ENCODE measurements at regions not wholly inside any gene's neighbourhood (a gene's known extent, or its start where the extent isn't known, plus 50 kb on each side); places are given as distances from the start of the nearest gene placed in this dataset.

- peaks cover 0 to 2% of the 10 kb centered on the region in 2 experiments for H3K27me3 ChIP-seq (replicated peaks in 1 of 2; ENCODE audit: control insufficient read depth in 2 of 2, extremely low read depth in 1 of 2, insufficient read depth in 2 of 2, low read length in 1 of 2)
- no peaks in the 10 kb centered on the region for H3K36me3 ChIP-seq (ENCODE audit: control insufficient read depth in 2 of 2, extremely low read depth in 1 of 2, insufficient read depth in 1 of 2, low read length in 1 of 2)
- ATAC-seq (replicated peaks in 1 of 4) (no peak), DNase-seq (no peak)
- H3K36me3 Mint-ChIP-seq: no peaks in the 10 kb centered on the region
- H3K4me1 ChIP-seq (ENCODE audit: control insufficient read depth in 1 of 2, extremely low read depth in 1 of 2, insufficient read depth in 2 of 2, low read length in 2 of 2): no peaks in the 10 kb centered on the region
- ChIA-PET CTCF (no interaction called here), POLR2A (no interaction called here)
- WGBS (ENCODE audit: insufficient coverage): 73% methylated on average over 4 of the region's 6 CpGs
- H3K4me3 Mint-ChIP-seq: no peak overlapping the region
- no peaks in the 10 kb centered on the region for H3K4me1 Mint-ChIP-seq
- peaks cover 0 to 3% (median 0%) of the 10 kb centered on the region in 3 donors for H3K9me3 Mint-ChIP-seq
- no peak overlapping the region for H3K27ac ChIP-seq (ENCODE audit: low read length)
- no peaks in the 10 kb centered on the region for H3K9me3 ChIP-seq
- H3K27ac Mint-ChIP-seq: no peak overlapping the region
- no peak overlapping the region for H3K4me3 ChIP-seq (ENCODE audit: control insufficient read depth in 1 of 2, extremely low read depth in 1 of 2, low read length in 1 of 2)
- no peaks in the 10 kb centered on the region for H3K27me3 Mint-ChIP-seq
These were observed 174.9 kb upstream of the FRG1 start for GRCh38 chr4:189765736-189766135.

GRCh38 chr4:189767941-189768340 lies 172.7 kb upstream of the FRG1 start:
- Mint-ChIP-seq H3K27ac (no peak overlapping the region), H3K4me1 (no peaks in the 10 kb centered on the region), H3K9me3 (no peaks in the 10 kb centered on the region), H3K27me3 (no peaks in the 10 kb centered on the region), H3K36me3 (no peaks in the 10 kb centered on the region), H3K4me3 (no peak overlapping the region)
- Histone ChIP-seq H3K4me3 (ENCODE audit: control insufficient read depth in 1 of 2, extremely low read depth in 1 of 2, low read length in 1 of 2) (no peak overlapping the region), H3K27me3 (replicated peaks in 1 of 2; ENCODE audit: control insufficient read depth in 2 of 2, extremely low read depth in 1 of 2, insufficient read depth in 2 of 2, low read length in 1 of 2) (peaks cover 0 to 2% of the 10 kb centered on the region in 2 experiments), H3K27ac (ENCODE audit: low read length) (no peak overlapping the region), H3K36me3 (ENCODE audit: control insufficient read depth in 2 of 2, extremely low read depth in 1 of 2, insufficient read depth in 1 of 2, low read length in 1 of 2) (no peaks in the 10 kb centered on the region), H3K4me1 (ENCODE audit: control insufficient read depth in 1 of 2, extremely low read depth in 1 of 2, insufficient read depth in 2 of 2, low read length in 2 of 2) (no peaks in the 10 kb centered on the region), H3K9me3 (no peaks in the 10 kb centered on the region)
- ATAC-seq (replicated peaks in 1 of 4): no peak
- no CpG with 5 or more reads among the region's 4 CpGs for WGBS (ENCODE audit: insufficient coverage)
- ChIA-PET CTCF (no interaction called here), POLR2A (no interaction called here)
- no peak for DNase-seq

- Mint-ChIP-seq H3K36me3 (no peaks in the 10 kb centered on the region), H3K9me3 (peaks cover 0 to 5% (median 0%) of the 10 kb centered on the region in 3 donors), H3K27me3 (no peaks in the 10 kb centered on the region), H3K4me3 (no peak overlapping the region), H3K27ac (no peak overlapping the region), H3K4me1 (no peaks in the 10 kb centered on the region)
- ChIA-PET CTCF (no interaction called here), POLR2A (no interaction called here)
- Histone ChIP-seq H3K4me3 (ENCODE audit: control insufficient read depth in 1 of 2, extremely low read depth in 1 of 2, low read length in 1 of 2) (no peak overlapping the region), H3K27me3 (replicated peaks in 1 of 2; ENCODE audit: control insufficient read depth in 2 of 2, extremely low read depth in 1 of 2, insufficient read depth in 2 of 2, low read length in 1 of 2) (peaks cover 0 to 2% of the 10 kb centered on the region in 2 experiments), H3K36me3 (ENCODE audit: control insufficient read depth in 2 of 2, extremely low read depth in 1 of 2, insufficient read depth in 1 of 2, low read length in 1 of 2) (no peaks in the 10 kb centered on the region), H3K27ac (ENCODE audit: low read length) (no peak overlapping the region), H3K4me1 (ENCODE audit: control insufficient read depth in 1 of 2, extremely low read depth in 1 of 2, insufficient read depth in 2 of 2, low read length in 2 of 2) (no peaks in the 10 kb centered on the region), H3K9me3 (no peaks in the 10 kb centered on the region)
- ATAC-seq (replicated peaks in 1 of 4) (no peak), DNase-seq (no peak)
- WGBS (ENCODE audit: insufficient coverage): 95% methylated on average over 8 of the region's 9 CpGs
These were observed 171.5 kb upstream of the FRG1 start for GRCh38 chr4:189769131-189769530.

- WGBS (ENCODE audit: insufficient coverage): 80% methylated on average over 2 of the region's 11 CpGs
- POLR2A ChIA-PET: no interaction called here
- CTCF ChIA-PET: no interaction called here
- Mint-ChIP-seq H3K4me3 (no peak overlapping the region), H3K4me1 (no peaks in the 10 kb centered on the region), H3K27me3 (no peaks in the 10 kb centered on the region), H3K27ac (no peak overlapping the region), H3K9me3 (peaks cover 0 to 5% (median 0%) of the 10 kb centered on the region in 3 donors), H3K36me3 (no peaks in the 10 kb centered on the region)
- no peak for DNase-seq
- no peak overlapping the region for H3K27ac ChIP-seq (ENCODE audit: low read length)
- no peaks in the 10 kb centered on the region for H3K36me3 ChIP-seq (ENCODE audit: control insufficient read depth in 2 of 2, extremely low read depth in 1 of 2, insufficient read depth in 1 of 2, low read length in 1 of 2)
- no peaks in the 10 kb centered on the region for H3K4me1 ChIP-seq (ENCODE audit: control insufficient read depth in 1 of 2, extremely low read depth in 1 of 2, insufficient read depth in 2 of 2, low read length in 2 of 2)
- no peak overlapping the region for H3K4me3 ChIP-seq (ENCODE audit: control insufficient read depth in 1 of 2, extremely low read depth in 1 of 2, low read length in 1 of 2)
- peaks cover 0 to 2% of the 10 kb centered on the region in 2 experiments for H3K27me3 ChIP-seq (replicated peaks in 1 of 2; ENCODE audit: control insufficient read depth in 2 of 2, extremely low read depth in 1 of 2, insufficient read depth in 2 of 2, low read length in 1 of 2)
- ATAC-seq (replicated peaks in 1 of 4): no peak
- H3K9me3 ChIP-seq: no peaks in the 10 kb centered on the region
These were observed 168.8 kb upstream of the FRG1 start for GRCh38 chr4:189771696-189772361.

GRCh38 chr4:189773909-189774308 lies 166.8 kb upstream of the FRG1 start:
- peaks cover 0 to 2% of the 10 kb centered on the region in 2 experiments for H3K27me3 ChIP-seq (replicated peaks in 1 of 2; ENCODE audit: control insufficient read depth in 2 of 2, extremely low read depth in 1 of 2, insufficient read depth in 2 of 2, low read length in 1 of 2)
- no peaks in the 10 kb centered on the region for H3K27me3 Mint-ChIP-seq
- CTCF ChIA-PET: no interaction called here
- no peak for ATAC-seq (replicated peaks in 1 of 4)
- H3K27ac Mint-ChIP-seq: no peak overlapping the region
- no peak for DNase-seq
- no peak overlapping the region for H3K4me3 Mint-ChIP-seq
- H3K4me1 Mint-ChIP-seq: no peaks in the 10 kb centered on the region
- H3K36me3 ChIP-seq (ENCODE audit: control insufficient read depth in 2 of 2, extremely low read depth in 1 of 2, insufficient read depth in 1 of 2, low read length in 1 of 2): no peaks in the 10 kb centered on the region
- no peaks in the 10 kb centered on the region for H3K36me3 Mint-ChIP-seq
- peaks cover 0 to 5% (median 0%) of the 10 kb centered on the region in 3 donors for H3K9me3 Mint-ChIP-seq
- H3K27ac ChIP-seq (ENCODE audit: low read length): no peak overlapping the region
- no peaks in the 10 kb centered on the region for H3K9me3 ChIP-seq
- H3K4me1 ChIP-seq (ENCODE audit: control insufficient read depth in 1 of 2, extremely low read depth in 1 of 2, insufficient read depth in 2 of 2, low read length in 2 of 2): no peaks in the 10 kb centered on the region
- POLR2A ChIA-PET: no interaction called here
- no peak overlapping the region for H3K4me3 ChIP-seq (ENCODE audit: control insufficient read depth in 1 of 2, extremely low read depth in 1 of 2, low read length in 1 of 2)
- 73% methylated on average over 3 of the region's 6 CpGs for WGBS (ENCODE audit: insufficient coverage)

GRCh38 chr4:189779281-189779980 lies 161.2 kb upstream of the FRG1 start:
- Histone ChIP-seq H3K36me3 (ENCODE audit: control insufficient read depth in 2 of 2, extremely low read depth in 1 of 2, insufficient read depth in 1 of 2, low read length in 1 of 2) (no peaks in the 10 kb centered on the region), H3K27me3 (replicated peaks in 1 of 2; ENCODE audit: control insufficient read depth in 2 of 2, extremely low read depth in 1 of 2, insufficient read depth in 2 of 2, low read length in 1 of 2) (no peaks in the 10 kb centered on the region), H3K9me3 (no peaks in the 10 kb centered on the region), H3K4me1 (ENCODE audit: control insufficient read depth in 1 of 2, extremely low read depth in 1 of 2, insufficient read depth in 2 of 2, low read length in 2 of 2) (no peaks in the 10 kb centered on the region), H3K4me3 (ENCODE audit: control insufficient read depth in 1 of 2, extremely low read depth in 1 of 2, low read length in 1 of 2) (no peak overlapping the region), H3K27ac (ENCODE audit: low read length) (no peak overlapping the region)
- Mint-ChIP-seq H3K9me3 (peaks cover 0 to 8% (median 6%) of the 10 kb centered on the region in 3 donors), H3K4me3 (no peak overlapping the region), H3K36me3 (no peaks in the 10 kb centered on the region), H3K4me1 (no peaks in the 10 kb centered on the region), H3K27me3 (peaks cover 0 to 4% of the 10 kb centered on the region in 2 donors), H3K27ac (no peak overlapping the region)
- WGBS (ENCODE audit: insufficient coverage): no CpG with 5 or more reads among the region's 7 CpGs
- POLR2A ChIA-PET: no interaction called here
- no peak for DNase-seq
- no peak for ATAC-seq (replicated peaks in 1 of 4)
- CTCF ChIA-PET: no interaction called here

Measured in T-cell (primary cell).